GM12874 (cell line): ENCODE measurements at regions not wholly inside any gene's neighbourhood (a gene's known extent, or its start where the extent isn't known, plus 50 kb on each side); places are given as distances from the start of the nearest gene placed in this dataset.

Experiments
- TF ChIP-seq, protein P1 (sequence below): IDR thresholded peaks from 2 replicates; pipeline ENCODE4 v1.5.1; 2011; ENCODE audit warnings: low read depth, mild to moderate bottlenecking, control low read depth, low read length, moderate library complexity; ENCODE audit not compliant: insufficient read depth

- TF ChIP-seq, protein P1, sequence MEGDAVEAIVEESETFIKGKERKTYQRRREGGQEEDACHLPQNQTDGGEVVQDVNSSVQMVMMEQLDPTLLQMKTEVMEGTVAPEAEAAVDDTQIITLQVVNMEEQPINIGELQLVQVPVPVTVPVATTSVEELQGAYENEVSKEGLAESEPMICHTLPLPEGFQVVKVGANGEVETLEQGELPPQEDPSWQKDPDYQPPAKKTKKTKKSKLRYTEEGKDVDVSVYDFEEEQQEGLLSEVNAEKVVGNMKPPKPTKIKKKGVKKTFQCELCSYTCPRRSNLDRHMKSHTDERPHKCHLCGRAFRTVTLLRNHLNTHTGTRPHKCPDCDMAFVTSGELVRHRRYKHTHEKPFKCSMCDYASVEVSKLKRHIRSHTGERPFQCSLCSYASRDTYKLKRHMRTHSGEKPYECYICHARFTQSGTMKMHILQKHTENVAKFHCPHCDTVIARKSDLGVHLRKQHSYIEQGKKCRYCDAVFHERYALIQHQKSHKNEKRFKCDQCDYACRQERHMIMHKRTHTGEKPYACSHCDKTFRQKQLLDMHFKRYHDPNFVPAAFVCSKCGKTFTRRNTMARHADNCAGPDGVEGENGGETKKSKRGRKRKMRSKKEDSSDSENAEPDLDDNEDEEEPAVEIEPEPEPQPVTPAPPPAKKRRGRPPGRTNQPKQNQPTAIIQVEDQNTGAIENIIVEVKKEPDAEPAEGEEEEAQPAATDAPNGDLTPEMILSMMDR = no peak
Measured at GRCh38 chr4:124199755-124200154, 512.8 kb downstream of the ANKRD50 start.

GRCh38 chr4:124201636-124202035, 510.9 kb downstream of the ANKRD50 start:
- TF ChIP-seq, protein P1 = no peak

DNA sequence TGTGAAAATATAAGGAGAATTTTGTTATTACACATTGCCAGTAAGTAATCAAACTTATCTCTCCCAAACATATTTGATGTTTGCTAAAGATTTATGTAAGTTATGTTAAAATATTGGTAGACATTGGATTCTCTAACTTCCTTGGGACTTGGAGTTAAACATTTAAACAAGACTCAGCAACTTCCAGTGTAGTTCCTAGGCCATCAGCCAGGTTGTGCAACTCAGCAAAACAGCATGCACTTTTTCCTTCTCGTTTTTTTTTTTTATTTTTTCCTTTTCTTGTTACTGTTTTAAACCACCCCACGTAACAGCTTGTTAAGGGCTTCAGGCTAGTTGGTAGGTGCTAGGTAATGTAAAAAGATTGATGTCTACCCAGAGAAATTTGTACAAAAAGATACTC, 510.4 kb downstream of the ANKRD50 start:
- TF ChIP-seq, protein P1 = no peak

- TF ChIP-seq, protein P1 = no peak
Measured at GRCh38 chr4:124203613-124204238, 508.8 kb downstream of the ANKRD50 start.

DNA sequence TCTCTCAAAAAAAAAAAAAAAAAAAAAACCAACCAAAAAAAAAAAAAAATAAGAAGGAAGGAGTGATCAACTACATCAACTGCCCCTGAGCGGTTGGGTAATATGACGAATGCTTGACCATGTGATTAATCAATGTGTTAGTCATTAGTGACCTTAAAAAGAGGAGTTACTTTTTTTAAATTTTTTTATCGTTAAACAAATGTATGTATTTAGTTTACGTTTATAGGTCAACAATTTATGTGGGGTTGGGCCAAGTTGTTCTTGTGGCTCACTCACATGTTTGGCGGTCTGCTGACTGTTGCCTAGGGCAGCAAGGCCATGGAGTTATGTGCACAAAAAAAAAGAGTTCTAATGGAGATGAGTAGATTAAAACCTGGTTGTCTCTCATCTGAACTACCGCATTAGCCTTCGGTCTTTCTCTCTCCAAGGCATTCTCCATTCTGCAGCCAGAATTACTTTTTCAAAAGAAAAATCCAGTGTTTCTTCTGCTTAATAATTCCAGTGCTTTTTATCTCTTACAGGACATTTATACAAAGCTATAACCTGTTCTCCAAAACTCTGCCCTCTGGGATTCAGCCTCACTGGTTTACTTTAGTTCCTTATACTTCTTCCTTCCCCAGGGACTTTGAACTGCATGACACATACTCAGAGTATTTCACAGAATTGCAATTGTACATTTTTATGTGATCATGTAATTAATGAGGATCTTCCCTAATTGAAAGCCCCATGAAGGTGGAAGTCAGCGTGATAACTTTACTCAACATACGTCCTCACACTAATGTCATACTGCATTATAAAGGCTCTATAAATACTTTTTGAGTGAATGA, 505.5 kb downstream of the ANKRD50 start:
- TF ChIP-seq, protein P1 = no peak

DNA sequence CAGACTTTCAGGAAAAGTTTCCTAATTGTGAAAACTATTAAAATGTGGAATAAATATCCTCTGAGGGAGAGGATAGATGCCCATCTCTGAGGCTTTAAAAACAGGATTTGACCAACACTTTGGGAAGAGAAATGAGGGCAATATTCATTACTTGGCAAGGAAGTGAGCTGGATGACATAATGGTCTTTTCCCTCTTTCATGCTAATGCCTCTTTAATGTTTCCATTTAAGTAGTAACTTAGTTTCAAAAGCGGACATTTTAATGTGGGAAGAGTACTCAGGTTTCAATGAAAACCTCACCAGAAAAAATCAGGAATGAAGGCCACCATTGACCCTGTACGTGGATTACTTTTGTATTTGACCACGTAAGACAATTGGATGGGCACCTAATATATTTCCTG, 503.3 kb downstream of the ANKRD50 start:
- TF ChIP-seq, protein P1 = no peak

GRCh38 chr4:124209626-124210025, 502.9 kb downstream of the ANKRD50 start:
- TF ChIP-seq, protein P1 = no peak
